Pancreas (tissue), 10 donors: ENCODE measurements at regions not wholly inside any gene's neighbourhood (a gene's known extent, or its start where the extent isn't known, plus 50 kb on each side); places are given as distances from the start of the nearest gene placed in this dataset.

Experiments used
- ATAC-seq, 4 donors: fragments of 200-7000 bp; cut with Tn5 transposase; one replicate each; pipeline versions ENCODE4 v1.8.0 to v1.9.1; 2020; ENCODE audit warnings: mild to moderate bottlenecking in 4 of 4, moderate library complexity in 4 of 4
- DNase-seq, 6 donors: peaks; one replicate each; pipeline ENCODE4 v3.0.0-alpha.2; 2020
- FAIRE-seq: peaks from 2 replicates; lab custom pipeline; 2012; peaks lifted over from hg19 to GRCh38; lab: Jason Lieb, UNC
- H3K27ac ChIP-seq, 4 donors: fragments of 200-600 bp; sonication (generic); 1 replicate in 3 of 4; 2 replicates in 1 of 4; pipeline versions ENCODE4 v1.5.0 to v1.8.0; 2020
- H3K27me3 ChIP-seq, 4 donors: fragments of 200-600 bp; one replicate each; pipeline ENCODE4 v1.8.0; 2021
- H3K36me3 ChIP-seq, 3 donors: fragments of 200-600 bp; sonication (generic) in 1 of 3; one replicate each; pipeline versions ENCODE4 v1.5.0 to v1.8.0; 2020 to 2021
- H3K4me1 ChIP-seq, 3 donors: fragments of 200-600 bp; one replicate each; pipeline ENCODE4 v1.8.0; 2021
- H3K4me3 ChIP-seq, 4 donors: fragments of 200-600 bp; sonication (generic) in 2 of 4; one replicate each; pipeline versions ENCODE4 v1.5.0 to v1.8.0; 2020 to 2021
- H3K9me3 ChIP-seq, 4 donors: fragments of 200-600 bp; one replicate each; pipeline ENCODE4 v1.8.0; 2021
- WGBS, 2 donors: extraction: QIAGEN DNeasy Blood & Tissue Kit; methylation state at CpG; one replicate each; pipeline ENCODE4 v1.1.7; 2013; 5-methylcytosine and 5-hydroxymethylcytosine counted together
- intact Hi-C, 3 donors: fragments of 100-400 bp; cut with DNase I; formaldehyde crosslinking; loops; one replicate each; pipeline versions ENCODE4 v1.11.1 to v1.14.2; 2022
- TF ChIP-seq, protein P1 (sequence below), 4 donors: fragments of 200-600 bp; sonication (generic) in 3 of 4; IDR thresholded peaks; one replicate each; pipeline versions ENCODE4 v1.5.0 to v1.8.0; 2021; ENCODE audit warnings: antibody characterized with exemption in 4 of 4
- donor health status: healthy with polysubstance abuse.
- donor health status: DM: no; HTN: no; CAD: no; lungs with moderate emphysema.
- donor health status: DM: no; HTN: no; CAD: no.
- donor health status: control.
- donor health status: control.
- donor health status: Bipolar disorder and iron deficiency.
- donor health status: DM: yes; HTN: yes; CAD: no.
- donor health status: DM: no; HTN: no; CAD: no.
- donor health status: DM: no; HTN: no; CAD: no.
- donor health status: DM: yes; HTN: yes; CAD: no.

GRCh38 chr3:31468433-31468832 lies 64.3 kb upstream of the STT3B start:
- no peak for ATAC-seq
- TF ChIP-seq, protein P1, sequence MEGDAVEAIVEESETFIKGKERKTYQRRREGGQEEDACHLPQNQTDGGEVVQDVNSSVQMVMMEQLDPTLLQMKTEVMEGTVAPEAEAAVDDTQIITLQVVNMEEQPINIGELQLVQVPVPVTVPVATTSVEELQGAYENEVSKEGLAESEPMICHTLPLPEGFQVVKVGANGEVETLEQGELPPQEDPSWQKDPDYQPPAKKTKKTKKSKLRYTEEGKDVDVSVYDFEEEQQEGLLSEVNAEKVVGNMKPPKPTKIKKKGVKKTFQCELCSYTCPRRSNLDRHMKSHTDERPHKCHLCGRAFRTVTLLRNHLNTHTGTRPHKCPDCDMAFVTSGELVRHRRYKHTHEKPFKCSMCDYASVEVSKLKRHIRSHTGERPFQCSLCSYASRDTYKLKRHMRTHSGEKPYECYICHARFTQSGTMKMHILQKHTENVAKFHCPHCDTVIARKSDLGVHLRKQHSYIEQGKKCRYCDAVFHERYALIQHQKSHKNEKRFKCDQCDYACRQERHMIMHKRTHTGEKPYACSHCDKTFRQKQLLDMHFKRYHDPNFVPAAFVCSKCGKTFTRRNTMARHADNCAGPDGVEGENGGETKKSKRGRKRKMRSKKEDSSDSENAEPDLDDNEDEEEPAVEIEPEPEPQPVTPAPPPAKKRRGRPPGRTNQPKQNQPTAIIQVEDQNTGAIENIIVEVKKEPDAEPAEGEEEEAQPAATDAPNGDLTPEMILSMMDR (IDR thresholded peaks at IDR 0.05): no peak
- Histone ChIP-seq H3K27me3 (no peaks in the 10 kb centered on the region), H3K36me3 (no peaks in the 10 kb centered on the region), H3K9me3 (no peaks in the 10 kb centered on the region), H3K4me1 (no peaks in the 10 kb centered on the region), H3K4me3 (no peak overlapping the region), H3K27ac (no peak overlapping the region)
- FAIRE-seq: no peak
- intact Hi-C loops: no loop called here
- DNase-seq: no peak
- WGBS, 2 donors: 58 to 63% methylated on average over 3 of the region's 3 CpGs

DNA sequence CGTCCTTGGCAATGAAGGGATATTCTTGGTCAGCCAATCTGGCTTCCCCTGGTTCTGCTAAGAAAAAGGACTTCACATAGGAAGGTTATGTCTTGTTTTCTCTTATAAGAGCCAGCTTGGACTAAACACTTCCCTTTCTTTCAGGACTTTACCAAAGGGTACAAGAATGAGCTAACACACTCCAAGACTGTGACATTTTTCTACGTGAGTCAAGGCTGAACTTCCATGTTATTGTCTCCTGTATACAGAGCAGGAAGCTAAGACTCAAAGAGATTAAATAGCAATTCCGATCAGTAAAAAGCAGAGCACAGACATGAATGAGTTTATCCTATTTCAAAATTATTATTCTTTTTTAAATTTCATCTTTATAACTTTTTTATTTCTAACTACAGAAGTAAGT lies 63.3 kb upstream of the STT3B start:
- no peaks in the 10 kb centered on the region for H3K27me3 ChIP-seq
- DNase-seq (no peak), ATAC-seq (no peak), FAIRE-seq (no peak)
- no peaks in the 10 kb centered on the region for H3K9me3 ChIP-seq
- no peaks in the 10 kb centered on the region for H3K4me1 ChIP-seq
- H3K4me3 ChIP-seq: no peak overlapping the region
- TF ChIP-seq, protein P1 (IDR thresholded peaks at IDR 0.05): no peak
- intact Hi-C loops: no loop called here
- no peak overlapping the region for H3K27ac ChIP-seq
- H3K36me3 ChIP-seq: no peaks in the 10 kb centered on the region
- 78 to 81% methylated on average over 3 of the region's 3 CpGs for WGBS, 2 donors

DNA sequence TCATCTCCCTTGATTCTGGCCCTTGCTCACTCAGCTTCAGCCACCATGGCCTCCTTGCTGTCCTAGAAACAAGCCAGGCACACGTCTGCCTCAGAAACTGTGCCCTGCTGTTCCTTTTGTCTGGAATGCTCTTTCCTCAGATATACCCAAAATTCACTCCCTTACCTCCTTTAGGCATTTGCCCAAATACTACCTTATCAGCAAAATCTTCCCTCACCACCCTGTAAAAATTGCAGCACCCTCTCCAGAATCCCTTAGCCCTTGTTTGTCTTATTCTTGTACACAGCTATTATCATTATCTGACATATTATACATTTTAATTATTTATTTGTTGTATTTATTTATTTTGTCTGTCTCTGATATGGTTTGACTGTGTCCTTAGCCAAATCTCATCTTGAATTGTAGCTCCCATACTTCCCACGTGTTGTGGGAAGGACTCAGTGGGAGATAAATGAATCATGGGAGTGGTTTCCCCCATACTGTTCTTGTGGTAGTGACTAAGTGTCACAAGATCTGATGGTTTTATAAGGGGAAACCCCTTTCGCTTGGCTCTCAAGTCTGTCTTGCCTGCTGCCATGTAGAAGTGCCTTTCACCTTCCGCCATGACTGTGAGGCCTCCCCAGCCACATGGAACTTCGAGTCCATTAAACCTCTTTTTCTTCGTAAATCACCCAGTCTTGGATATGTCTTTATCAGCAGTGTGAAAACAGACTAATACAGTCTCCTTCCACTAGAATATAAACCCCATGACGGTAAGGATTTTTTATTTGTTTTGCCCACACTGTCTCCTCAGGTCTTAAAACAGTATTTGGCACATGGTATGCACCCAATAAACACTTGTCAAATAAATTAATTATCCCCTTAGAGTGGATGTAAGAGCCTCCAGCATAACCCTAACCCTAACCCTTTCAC lies 60.0 kb upstream of the STT3B start:
- DNase-seq: no peak
- intact Hi-C loops: no loop called here
- WGBS, 2 donors: 83% methylated on average over 7 of the region's 7 CpGs
- no peaks in the 10 kb centered on the region for H3K9me3 ChIP-seq
- H3K36me3 ChIP-seq: no peaks in the 10 kb centered on the region
- TF ChIP-seq, protein P1 (IDR thresholded peaks at IDR 0.05): no peak
- H3K4me1 ChIP-seq: no peaks in the 10 kb centered on the region
- ATAC-seq: no peak
- no peak overlapping the region for H3K27ac ChIP-seq
- no peak for FAIRE-seq
- no peak overlapping the region for H3K4me3 ChIP-seq
- H3K27me3 ChIP-seq: no peaks in the 10 kb centered on the region

GRCh38 chr3:31476209-31476608 lies 56.5 kb upstream of the STT3B start:
- H3K4me3 ChIP-seq: no peak overlapping the region
- H3K27ac ChIP-seq: no peak overlapping the region
- H3K4me1 ChIP-seq: no peaks in the 10 kb centered on the region
- no peaks in the 10 kb centered on the region for H3K36me3 ChIP-seq
- no peaks in the 10 kb centered on the region for H3K9me3 ChIP-seq
- TF ChIP-seq, protein P1 (IDR thresholded peaks at IDR 0.05): no peak
- ATAC-seq: no peak
- intact Hi-C loops: no loop called here
- no peaks in the 10 kb centered on the region for H3K27me3 ChIP-seq
- 97 to 98% methylated on average over 4 of the region's 4 CpGs for WGBS, 2 donors
- no peak for DNase-seq
- no peak for FAIRE-seq

GRCh38 chr3:31479431-31479830 lies 53.3 kb upstream of the STT3B start:
- TF ChIP-seq, protein P1 (IDR thresholded peaks at IDR 0.05): no peak
- Histone ChIP-seq H3K4me1 (no peaks in the 10 kb centered on the region), H3K4me3 (no peak overlapping the region), H3K9me3 (no peaks in the 10 kb centered on the region), H3K36me3 (no peaks in the 10 kb centered on the region), H3K27ac (no peak overlapping the region), H3K27me3 (no peaks in the 10 kb centered on the region)
- ATAC-seq: no peak
- no peak for DNase-seq
- intact Hi-C loops: no loop called here
- WGBS, 2 donors: 92 to 100% methylated on average over 1 of the region's 1 CpG
- no peak for FAIRE-seq
